HG02759 (cell line): ENCODE measurements at regions not wholly inside any gene's neighbourhood (a gene's known extent, or its start where the extent isn't known, plus 50 kb on each side); places are given as distances from the start of the nearest gene placed in this dataset.

Source experiments
- ATAC-seq: cut with Tn5 transposase; IDR thresholded peaks from one replicate; pipeline ENCODE4 v1.9.1; 2021; ENCODE audit warnings: mild to moderate bottlenecking, moderate library complexity; ENCODE audit not compliant: unreplicated experiment

GRCh38 chr4:67051000-67051789 lies 494.1 kb downstream of the CENPC start:
- no peak for ATAC-seq

GRCh38 chr4:67049446-67049845 lies 495.9 kb downstream of the CENPC start:
- no peak for ATAC-seq

GRCh38 chr4:67048530-67048929 lies 496.8 kb downstream of the CENPC start:
- no peak for ATAC-seq

GRCh38 chr4:67040315-67040714 lies 505.0 kb downstream of the CENPC start:
- no peak for ATAC-seq

- ATAC-seq = no peak
These were observed 507.1 kb downstream of the CENPC start for GRCh38 chr4:67038228-67038566.

GRCh38 chr4:67037504-67038227 lies 507.6 kb downstream of the CENPC start:
- no peak for ATAC-seq

- ATAC-seq = no peak
These were observed 508.5 kb downstream of the CENPC start for GRCh38 chr4:67036791-67037190.

GRCh38 chr4:67035986-67036385 lies 509.3 kb downstream of the CENPC start:
- ATAC-seq = no peak

- no peak for ATAC-seq
These were observed 509.8 kb downstream of the CENPC start for GRCh38 chr4:67035501-67035900.

GRCh38 chr4:67030636-67031035 lies 514.7 kb downstream of the CENPC start:
- ATAC-seq = no peak

- ATAC-seq = no peak
These were observed 524.9 kb downstream of the CENPC start for GRCh38 chr4:67020438-67020797.

- ATAC-seq = no peak
These were observed 525.4 kb downstream of the CENPC start for GRCh38 chr4:67019686-67020437.

GRCh38 chr4:67014592-67014991 lies 530.7 kb downstream of the CENPC start:
- ATAC-seq = no peak

GRCh38 chr4:67006791-67007190 lies 538.5 kb downstream of the CENPC start:
- ATAC-seq = no peak

- ATAC-seq = no peak
These were observed 553.8 kb downstream of the CENPC start for GRCh38 chr4:66991521-66991920.

GRCh38 chr4:66974665-66975064 lies 570.6 kb downstream of the CENPC start:
- no peak for ATAC-seq

GRCh38 chr4:66972087-66972486 lies 573.2 kb downstream of the CENPC start:
- no peak for ATAC-seq

GRCh38 chr4:66964467-66964866 lies 580.8 kb downstream of the CENPC start:
- no peak for ATAC-seq

- no peak for ATAC-seq
These were observed 582.2 kb downstream of the CENPC start for GRCh38 chr4:66963084-66963483.

GRCh38 chr4:66959207-66959606 lies 586.1 kb downstream of the CENPC start:
- no peak for ATAC-seq

GRCh38 chr4:66956852-66957251 lies 588.5 kb downstream of the CENPC start:
- ATAC-seq = no peak

- ATAC-seq = no peak
These were observed 588.9 kb downstream of the CENPC start for GRCh38 chr4:66956426-66956825.
